T47D (cell line): ENCODE measurements at regions not wholly inside any gene's neighbourhood (a gene's known extent, or its start where the extent isn't known, plus 50 kb on each side); places are given as distances from the start of the nearest gene placed in this dataset.

ENCODE experiments used
- DNase-seq, 2 experiments: peaks; one replicate each; pipeline versions ENCODE4 v3.0.0 to v3.0.0-alpha.2; 2011 to 2012; ENCODE audit warnings: low read depth in 1 of 2, low spot score in 1 of 2
- JUND ChIP-seq: IDR thresholded peaks from 2 replicates; pipeline ENCODE4 v1.6.1; 2012; ENCODE audit warnings: low read depth
- in situ Hi-C: cut with HindIII; loops from 2 replicates; pipeline ENCODE4 v1.10.0; 2016; ENCODE audit warnings: low sequenced_read_pairs, low pct_unique_long_range_greater_than_20kb

DNA sequence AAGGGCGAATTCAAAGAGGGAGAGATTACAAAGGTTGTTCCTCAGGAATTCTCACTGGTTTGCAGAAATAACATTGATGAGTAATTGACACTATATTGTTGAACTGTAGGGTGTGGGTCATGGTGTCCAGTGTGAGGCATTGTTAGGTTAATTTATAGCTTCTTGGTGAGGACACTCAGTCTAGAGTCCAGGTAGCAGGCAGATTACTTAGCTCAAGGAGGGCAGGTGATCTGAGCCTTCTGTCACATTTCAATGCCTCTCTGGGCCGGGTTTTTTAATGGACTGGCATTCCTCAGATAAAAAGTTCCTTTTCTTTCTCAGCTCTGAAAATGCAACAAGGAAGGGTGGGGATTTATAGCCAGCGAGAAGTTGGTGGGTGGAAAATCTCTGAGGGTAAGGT, 194.2 kb upstream of the PROK2 start:
- in situ Hi-C loops = no loop called here
- DNase-seq = no peak
- no peak for TF ChIP-seq JUND

DNA sequence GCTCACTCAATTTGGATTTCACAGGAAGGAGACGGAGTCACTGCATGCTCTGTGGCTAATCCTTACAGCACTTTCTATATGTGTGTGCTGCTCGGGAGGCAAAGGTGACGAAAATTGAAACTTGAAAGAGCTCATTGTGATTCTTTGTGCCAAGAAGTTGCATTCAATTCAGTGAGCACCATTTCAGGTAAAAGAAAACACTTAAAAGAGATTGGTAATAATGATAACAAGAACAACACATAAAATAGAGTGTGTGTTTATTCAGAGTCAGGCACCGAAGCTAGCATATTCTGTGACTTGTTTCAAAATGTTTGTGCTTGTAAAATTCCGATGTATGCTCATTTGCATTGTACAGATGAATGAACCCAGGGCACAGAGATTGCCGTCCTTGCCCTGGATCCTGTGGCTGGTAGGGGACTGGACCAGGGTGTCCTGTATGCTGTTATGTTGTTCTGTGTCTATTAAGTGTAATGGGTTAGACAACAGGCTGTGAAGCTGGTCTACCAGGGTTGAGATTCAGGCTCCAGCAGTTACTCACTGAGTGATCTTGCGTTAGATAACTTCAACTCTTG, 193.3 kb upstream of the PROK2 start:
- no peak for DNase-seq
- in situ Hi-C loops = no loop called here
- TF ChIP-seq JUND = no peak

DNA sequence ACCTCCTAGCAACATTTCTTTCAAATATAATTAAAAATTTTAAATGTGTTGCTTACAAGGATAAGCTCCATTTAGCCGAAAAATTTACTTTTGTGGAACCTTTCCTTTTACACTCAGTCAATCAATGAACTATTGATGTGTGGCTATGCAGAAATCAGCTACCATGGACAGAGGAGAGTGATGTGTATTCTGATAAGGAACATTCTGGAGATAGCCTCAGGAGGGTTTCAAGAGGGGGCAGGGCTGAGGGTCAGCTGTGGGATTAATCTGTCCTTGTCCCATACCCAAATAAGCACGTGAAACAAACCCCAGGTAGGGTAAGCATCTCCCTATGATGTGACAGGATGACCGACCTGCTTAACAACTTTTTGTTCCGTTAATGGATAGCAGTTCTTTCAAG, 192.6 kb upstream of the PROK2 start:
- no peak for DNase-seq
- TF ChIP-seq JUND = no peak
- in situ Hi-C loops = no loop called here

DNA sequence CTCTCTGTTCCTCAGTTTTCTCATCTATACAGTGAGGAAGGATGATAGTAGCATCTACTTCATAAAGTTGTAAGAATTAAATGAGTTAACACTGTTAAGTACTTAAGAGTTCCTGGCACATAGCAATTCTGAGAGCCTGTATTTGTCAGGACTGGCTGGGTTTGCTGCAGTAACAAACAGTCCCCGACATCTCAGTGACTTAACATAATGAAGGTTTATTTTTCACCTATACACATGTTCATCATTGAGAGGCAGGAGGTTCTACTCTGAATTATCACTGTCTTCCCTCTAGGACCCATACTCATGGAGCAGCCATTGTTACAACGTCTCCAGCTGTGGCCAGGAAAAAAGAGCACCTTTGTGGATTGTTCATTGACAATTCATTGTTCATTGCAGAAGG, 190.6 kb upstream of the PROK2 start:
- TF ChIP-seq JUND = no peak
- no peak for DNase-seq
- in situ Hi-C loops = no loop called here

DNA sequence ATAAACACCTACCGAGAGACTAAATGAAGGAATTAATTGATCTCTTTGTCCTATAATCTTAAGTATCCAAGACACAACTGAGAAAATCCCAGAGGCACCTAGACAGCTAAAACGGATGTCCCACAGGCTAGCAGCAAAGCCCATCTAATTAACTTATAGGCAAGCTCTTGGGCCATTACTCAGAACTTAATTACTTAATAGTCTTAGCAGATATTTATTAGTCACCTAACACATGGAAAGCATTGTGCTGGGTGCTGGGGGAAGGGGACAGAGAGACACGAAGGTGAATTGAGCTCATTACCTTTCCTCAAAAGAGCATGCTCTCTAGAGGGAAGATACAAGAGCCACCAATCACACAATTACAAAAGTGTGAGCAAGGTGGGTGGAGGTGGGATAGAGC, 189.8 kb upstream of the PROK2 start:
- no peak for TF ChIP-seq JUND
- in situ Hi-C loops = no loop called here

DNA sequence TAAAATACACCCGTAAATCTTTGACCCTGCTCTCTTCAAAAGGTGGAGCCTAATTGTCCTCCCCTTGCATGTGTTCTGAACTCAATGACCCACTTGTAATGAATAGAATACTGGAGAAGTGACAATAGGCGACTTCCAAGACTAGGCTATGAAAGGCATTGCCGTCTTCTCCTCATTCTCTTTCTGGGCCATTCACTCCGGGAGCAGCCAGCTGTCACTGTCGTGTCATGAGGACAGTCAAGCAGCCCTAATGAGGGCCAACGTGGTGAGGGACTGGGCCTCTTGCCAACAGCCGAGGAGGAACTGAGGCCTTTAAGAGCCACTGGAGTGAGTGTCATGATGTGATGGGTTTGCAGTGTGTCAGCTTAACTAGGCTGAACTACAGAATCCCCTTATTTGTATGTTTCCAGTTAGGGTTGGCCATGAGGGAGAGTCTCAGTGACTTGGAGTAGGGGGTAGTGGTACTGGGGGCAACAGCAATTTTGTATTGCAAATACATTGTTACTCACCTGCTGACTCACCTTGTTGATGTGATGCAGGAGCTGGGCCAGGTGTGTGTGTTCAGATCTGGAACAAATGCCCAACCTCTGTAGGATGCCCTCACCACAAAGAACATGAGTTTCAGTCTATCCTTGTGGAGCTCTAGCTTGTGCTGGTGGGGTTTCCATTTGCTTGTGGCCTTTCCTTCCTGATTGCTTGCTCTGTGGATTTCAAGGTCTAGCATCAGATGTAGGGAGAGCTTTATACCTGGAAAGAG, 188.5 kb upstream of the PROK2 start:
- in situ Hi-C loops = no loop called here
- DNase-seq = no peak
- no peak for TF ChIP-seq JUND

More for the DNA sequence above, 189.8 kb upstream of the PROK2 start:
- no peak for DNase-seq

DNA sequence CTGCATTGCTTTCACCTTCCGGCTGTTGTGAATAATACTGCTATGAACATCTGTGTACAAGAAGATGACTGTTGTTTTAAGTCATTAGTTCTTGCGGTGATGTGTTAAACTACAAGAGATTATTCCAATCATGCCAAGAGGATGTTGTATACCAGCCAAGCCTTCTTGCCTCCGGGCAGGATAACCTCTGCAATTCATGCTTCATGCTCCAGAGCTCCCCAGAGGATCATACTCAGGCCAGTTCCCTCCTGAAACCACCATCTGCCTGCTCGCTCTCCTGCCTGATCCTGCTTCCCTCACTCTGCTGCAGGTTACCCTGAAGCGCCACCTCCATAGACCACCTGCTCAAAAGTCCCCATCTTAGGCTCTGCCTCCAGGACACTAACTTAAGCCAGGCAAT, 187.1 kb upstream of the PROK2 start:
- DNase-seq = no peak
- TF ChIP-seq JUND = no peak
- in situ Hi-C loops = no loop called here

DNA sequence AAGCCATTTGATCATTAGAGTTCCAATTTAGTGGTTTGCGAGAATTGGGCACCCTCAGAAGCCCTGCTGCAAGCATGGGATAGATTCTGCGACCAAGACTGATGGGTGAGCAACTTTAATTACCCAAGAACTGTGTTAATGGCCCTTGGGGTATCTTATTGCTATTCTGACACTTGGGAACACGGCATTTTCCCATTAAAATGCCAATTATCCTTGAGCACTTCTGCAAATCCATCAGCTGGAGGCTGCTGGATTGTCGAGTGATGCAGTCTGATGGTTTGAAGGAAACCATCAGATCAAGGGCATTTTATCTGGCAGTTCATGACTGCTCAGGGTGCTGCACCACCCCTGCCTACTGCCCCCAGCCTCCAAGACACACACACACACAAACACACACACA, 183.6 kb upstream of the PROK2 start:
- no peak for DNase-seq
- in situ Hi-C loops = no loop called here
- TF ChIP-seq JUND = no peak

DNA sequence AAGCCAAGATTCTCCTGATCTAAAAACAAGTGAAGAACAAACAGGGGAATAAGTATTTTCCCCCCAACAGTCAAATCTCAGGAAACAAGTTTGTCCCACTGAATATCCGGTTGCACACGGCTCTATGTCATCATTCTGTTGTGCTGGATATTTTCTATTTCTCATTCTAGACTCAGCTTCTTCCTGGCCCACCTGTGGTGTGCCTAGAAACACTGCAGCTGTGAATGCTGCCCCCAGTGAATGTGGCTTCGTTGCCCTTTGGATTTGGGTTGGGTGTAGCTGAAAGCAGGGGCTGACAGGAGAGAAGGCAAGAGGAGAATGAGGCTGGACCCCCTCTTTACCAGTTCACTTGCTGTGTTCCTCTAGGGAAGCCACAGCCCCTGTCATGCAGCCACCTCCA, 181.2 kb upstream of the PROK2 start:
- in situ Hi-C loops = no loop called here
- DNase-seq = no peak
- TF ChIP-seq JUND = no peak

DNA sequence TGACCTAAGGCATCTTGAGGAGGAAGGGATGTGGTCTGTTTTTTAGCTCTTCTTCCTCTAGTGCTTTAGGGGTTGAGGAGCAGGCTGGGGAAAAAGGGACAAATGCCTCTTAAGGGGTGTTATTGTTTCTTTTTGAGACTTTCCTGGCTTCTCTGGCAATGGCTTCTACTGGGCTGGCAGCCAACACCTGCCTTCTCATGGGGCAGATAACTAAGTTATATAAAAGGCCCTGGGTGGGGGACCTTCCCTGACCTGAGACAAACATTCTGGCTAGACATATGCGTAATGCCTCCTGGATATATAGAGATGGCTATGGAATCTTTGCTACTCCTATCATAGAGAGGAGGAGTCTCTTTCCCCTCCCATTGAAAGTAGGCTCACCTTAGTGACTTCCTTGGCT, 179.2 kb upstream of the PROK2 start:
- in situ Hi-C loops = no loop called here
- TF ChIP-seq JUND = no peak
- DNase-seq = no peak

DNA sequence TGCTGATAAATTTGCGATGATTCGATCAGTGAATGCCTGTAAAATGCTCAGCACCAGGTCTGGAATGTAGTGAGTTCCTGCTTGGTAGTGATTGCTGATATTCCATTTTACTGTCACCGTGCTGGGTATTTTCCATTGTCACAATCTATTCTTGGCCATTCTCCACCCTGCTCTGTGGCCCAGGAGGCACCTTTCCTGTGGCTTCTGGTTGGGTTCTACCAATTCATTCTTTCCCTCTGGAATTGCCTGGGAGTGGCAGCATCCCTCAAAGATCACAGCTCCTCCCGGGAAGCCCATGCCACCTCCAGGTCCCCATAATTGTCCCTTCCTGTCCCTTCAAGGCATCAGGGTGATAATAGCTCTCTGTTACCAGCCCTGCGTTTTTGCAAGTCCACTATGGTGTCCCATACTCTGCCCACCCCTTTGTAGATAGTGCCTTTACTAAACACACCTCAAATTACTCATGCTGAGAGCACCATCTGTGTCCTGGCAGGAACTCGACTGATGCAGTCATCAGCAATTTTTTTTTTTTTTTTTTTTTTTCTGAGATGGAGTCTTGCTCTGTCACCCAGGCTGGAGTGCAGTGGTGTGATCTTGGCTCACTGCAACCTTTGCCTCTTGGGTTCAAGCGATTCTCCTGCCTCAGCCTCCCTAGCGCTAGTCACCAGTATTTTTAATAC, 177.8 kb upstream of the PROK2 start:
- in situ Hi-C loops = no loop called here
- no peak for TF ChIP-seq JUND
- DNase-seq = no peak

DNA sequence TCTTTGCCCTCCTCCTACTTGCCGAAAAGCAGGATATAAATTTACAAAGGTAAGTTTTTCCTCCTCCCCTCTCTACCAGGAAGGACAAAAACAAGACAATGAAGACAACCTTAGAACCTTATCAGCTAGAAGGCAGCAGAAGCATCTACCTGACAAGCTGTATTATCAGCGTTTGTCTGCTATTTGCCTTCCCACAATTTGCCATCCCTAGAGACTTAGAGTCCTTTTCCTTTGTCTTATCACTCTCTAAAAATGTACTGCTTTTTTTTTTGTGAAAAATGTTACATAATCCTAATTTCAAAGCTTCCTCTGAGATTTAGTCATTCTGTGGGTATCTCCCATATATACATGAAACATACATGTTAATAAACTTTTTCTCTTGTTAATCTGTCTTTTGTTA, 176.9 kb upstream of the PROK2 start:
- no peak for TF ChIP-seq JUND
- no peak for DNase-seq
- in situ Hi-C loops = no loop called here

DNA sequence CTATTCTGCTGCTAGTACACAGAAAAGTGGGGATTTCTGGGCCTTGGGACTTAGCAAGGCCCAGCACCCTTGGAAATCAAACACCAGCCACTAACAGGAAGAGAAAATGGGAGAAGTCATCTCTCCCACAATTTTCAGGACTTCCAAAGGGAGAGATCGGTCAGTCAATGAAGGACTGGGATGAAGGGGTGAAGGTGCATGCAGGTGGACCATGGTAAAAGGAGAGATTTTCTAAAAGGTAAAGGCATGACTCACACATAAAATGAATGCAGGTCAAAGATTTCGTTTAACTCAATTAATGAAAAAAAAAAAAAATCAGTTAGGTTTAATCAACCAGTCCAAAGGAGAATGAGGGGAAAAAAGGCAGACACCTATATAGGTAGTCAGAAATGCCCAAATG, 176.4 kb upstream of the PROK2 start:
- in situ Hi-C loops = no loop called here
- no peak for TF ChIP-seq JUND
- no peak for DNase-seq
